IPS-NIHi7 (cell line): ENCODE measurements at regions not wholly inside any gene's neighbourhood (a gene's known extent, or its start where the extent isn't known, plus 50 kb on each side); places are given as distances from the start of the nearest gene placed in this dataset.
"Not testable (repeated sequence)": the region's sequence is repeated elsewhere in the genome, so short reads cannot be mapped to it uniquely, and the experiment has no call there.

ENCODE experiments used
- DNase-seq: peaks from one replicate; pipeline ENCODE4 v3.0.0; 2012; ENCODE audit warnings: mixed read lengths; ENCODE audit errors: extremely low spot score

DNA sequence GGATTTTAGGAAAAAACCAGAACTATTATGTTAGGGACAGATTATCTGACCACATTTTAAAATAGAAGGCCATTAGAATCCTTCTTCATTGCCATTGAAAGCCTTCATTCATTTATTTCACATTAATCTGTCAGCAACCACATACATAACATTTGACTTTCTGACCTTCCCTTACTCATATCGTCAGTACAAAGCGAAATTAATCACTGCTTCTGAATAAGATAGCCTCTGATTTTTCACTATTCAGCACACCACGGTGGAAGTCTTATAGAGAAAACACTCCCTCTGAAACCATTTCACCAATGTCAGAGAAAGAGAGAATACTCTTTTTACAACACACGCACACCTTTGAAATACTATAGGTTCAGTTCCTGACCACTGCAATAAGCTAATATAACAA, 442.5 kb upstream of the ID4 start:
- no peak for DNase-seq

DNA sequence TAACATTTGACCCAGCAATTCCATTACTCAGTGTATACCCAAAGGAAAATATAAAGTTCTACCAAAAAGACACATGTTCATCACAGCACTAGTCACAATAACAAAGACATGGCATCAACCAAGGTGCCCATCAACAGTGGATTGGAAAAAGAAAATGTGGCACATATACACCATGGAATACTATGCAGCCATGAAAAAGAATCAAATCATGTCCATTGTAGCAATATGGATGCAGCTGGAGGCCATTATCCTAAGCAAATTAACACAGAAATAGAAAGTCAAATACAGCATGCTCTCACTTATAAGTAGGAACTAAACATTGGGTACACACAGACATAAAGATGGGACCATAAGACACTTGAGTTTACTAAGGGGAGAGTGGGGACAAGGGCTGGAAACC, 441.9 kb upstream of the ID4 start:
- no peak for DNase-seq

DNA sequence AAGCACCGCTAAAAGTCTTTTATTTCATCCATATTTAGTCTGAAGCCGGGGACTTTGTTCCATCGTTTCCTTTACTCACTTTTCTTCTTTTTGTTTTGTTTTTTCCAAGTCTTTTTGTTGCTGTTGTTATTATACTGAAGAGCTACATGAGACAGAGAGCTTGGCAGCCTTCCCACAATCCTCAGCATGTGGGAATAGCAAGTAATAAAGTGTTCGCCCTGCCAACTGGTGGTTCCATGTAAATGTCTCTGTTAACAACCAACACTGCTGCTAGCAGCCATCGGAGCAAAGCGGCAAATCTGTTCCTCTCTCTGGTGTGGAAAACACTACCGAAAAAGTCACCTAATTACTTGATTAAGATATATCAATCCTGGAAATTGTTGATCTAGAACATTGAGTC, 437.8 kb upstream of the ID4 start:
- DNase-seq, result no peak

DNA sequence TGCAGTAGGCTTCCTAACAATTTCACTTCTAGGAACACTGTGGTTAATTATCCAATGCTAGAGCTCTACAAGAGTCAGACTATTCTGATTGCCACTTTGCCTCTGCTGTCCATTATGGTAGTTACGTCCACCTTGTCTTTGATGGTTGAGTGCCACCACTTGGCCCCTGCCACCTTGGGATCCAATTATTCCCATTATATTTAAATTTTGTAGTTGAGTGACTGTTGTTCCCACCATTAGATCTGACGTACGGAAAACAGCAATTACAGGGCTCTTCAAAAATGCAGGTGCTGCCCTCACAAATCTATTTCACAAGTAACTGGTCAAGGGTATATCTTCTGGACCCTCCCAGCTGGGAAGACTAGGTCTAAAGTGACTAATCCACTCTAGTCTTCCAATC, 432.3 kb upstream of the ID4 start:
- DNase-seq, result not testable (repeated sequence)

DNA sequence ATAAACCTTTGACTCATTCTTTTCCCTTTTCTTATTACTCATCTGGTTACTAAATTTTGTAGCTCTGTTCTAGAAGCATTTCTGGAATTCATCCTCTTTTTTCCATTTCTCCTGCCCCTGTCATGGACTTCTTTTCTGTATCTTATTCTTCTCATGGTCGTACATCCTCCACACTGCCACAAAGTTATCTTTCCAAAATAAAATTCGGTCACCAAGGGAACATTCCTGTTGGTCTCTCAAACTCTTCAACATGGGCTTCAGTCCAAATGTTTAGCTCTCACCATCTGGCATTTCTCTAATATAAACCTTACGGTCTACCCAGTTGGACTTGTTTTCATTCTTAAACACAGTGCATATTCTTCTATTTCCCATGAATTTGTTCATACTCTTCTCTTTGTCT, 428.8 kb upstream of the ID4 start:
- no peak for DNase-seq

DNA sequence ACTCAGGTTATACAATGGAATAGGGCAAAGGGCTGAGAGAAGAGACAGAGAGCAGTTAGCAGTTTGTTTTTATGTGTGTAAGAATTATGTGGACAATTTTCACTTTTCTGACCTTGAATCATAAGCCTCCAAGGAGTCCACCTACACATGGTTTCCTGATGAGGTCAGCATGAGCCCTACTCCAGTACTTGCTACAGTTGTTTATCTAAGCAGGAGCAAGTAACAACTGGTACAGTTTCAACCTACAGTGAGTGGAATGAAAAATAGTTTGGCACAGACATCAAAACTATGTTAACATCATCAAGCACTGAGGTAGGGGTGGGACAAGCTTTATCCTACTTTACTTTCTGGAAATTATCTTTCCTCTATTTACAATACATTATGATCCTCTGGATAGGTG, 426.7 kb upstream of the ID4 start:
- DNase-seq, result no peak

DNA sequence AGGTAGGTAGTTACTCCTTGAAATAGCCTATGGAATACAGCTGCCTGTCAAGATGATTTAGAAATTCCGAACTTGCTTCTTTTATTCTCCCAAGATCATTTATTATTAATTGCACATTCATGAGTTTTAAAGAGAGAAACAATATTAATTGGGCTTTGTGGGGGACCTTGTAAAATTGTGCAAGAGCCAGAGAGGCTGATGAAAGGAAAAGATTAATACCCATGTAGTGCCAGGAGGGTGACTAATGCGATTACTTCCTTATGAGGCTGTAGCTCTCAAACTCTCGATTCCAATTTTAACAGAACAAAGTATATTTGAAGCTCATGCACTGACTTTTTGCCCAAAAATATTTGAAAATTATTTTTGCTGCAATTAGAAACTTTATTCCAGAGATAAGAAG, 423.8 kb upstream of the ID4 start:
- no peak for DNase-seq

DNA sequence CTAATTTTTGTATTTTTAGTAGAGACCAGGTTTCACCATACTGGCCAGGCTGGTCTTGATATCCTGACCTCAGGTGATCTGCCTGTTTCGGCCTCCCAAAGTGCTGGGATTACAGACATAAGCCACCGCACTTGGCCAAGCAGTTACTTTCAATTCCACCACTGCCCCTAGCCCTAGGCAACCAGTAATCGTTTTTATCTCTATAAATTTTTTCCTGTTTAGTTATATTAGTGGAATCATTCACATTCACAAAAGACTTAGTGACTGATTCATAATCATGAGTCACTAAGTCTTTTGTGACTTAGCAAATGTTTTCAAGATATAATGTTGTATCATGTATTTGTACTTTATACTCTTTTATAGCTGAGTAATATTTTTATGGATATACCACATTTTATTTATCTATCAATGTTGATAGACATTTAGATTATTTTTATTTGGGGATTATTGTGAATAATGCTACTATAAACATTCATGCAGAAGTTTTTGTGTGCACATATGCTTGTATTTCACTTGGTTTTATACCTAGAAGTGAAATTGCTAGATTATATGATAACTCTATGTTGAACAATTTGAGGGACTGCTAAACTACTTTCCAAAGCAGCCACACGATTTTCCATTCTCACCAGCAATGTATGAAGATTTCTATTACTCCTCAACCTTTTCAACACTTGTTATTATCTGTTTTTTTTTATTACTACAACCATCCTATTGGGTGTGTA, 421.4 kb upstream of the ID4 start:
- no peak for DNase-seq

DNA sequence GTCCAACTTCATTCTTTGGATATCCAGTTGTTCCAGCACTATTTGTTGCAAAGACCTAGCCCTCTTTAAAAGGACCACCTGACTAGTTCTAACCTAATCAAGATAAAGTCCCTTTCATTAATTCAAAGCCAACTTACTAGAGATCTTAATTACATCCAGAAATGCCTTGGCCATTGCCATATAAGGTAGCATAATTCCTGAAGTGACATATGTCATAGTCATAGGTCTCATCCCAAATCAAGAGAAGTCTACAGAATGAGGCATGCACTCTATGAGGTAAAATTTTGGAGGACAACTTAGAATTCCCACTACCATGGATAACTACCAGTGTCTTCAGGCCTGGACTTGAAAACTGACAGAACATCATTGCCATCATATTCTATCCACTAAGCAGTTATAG, 420.4 kb upstream of the ID4 start:
- no peak for DNase-seq

DNA sequence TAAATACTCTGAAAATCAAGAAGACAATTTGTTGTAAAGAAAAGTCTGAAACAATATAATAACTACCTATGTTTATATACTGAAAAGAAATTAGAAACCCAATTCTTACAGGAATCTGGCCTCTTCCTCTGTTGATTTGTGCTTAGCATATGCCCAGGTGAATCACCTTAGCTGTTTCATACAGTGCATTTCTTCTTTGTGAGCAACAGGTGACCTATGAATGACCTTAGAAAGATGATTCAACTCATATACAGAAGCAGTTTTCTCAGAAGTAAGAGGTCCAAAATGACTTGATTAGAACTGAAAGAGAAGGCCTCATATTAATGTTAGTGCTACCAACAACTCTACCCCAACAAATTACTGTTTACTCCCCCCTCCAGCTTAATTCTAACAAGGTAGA, 419.5 kb upstream of the ID4 start:
- DNase-seq, result no peak

DNA sequence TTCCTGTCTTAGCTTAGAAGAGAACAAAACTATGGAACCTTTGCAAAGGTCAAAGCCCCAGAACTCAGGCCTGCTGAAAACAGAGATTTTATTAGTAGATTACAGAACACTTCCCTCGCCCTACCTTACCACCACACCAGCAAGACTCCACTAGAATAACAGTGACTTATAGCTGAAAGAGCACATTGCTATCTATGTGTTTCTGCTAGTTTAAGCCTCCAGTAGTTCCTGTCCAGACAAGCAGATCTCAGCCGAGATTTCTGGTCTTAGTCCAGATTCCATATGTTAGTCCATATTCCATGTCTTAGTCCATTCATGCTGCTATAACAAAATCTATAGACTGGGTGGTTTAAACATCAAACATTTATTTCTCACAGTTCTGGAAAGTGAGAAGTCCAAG, 412.3 kb upstream of the ID4 start:
- no peak for DNase-seq

DNA sequence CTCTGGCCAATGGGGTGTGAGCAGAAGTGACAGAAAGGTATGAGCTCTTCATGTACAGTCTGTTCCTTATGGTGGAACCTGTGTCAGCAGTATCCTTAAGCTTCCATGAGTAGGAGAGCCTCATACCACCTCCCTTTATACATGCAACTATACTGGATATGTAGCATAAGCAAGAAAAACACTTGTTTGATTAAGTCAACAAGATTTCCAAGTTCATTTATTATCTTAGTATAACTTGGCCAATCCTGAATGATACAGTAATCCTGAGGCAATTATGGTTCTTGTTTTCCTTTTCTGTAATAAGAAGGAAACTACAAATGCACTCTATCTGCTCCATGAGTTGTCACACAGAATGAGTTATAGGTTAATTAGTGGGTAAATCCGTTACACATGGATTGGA, 409.6 kb upstream of the ID4 start:
- DNase-seq, result no peak

DNA sequence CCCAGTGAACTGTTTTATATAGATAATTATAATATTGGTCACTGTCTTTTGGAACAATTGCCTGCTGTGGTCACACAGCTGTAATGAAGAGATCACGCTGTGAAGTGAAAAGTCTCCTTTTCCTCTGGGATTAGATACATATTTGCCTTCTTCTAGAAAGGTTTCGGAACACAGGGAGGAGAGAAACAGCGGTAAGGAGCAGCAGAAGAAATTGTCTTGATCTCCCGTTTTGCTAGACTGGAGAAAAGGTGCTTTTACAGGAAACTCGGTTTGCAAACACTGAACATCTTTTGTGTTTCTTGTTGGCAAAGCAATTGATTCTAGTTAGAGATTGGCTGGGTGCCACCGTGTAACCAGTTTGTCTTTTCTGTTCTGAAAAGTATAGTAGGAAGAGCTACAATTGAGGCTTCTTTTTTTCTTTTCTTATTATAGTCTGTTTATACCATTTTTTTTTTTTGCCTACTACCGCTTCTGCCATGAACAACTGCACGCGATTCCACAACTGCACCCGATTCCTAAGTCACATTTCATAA, 404.1 kb upstream of the ID4 start:
- no peak for DNase-seq

DNA sequence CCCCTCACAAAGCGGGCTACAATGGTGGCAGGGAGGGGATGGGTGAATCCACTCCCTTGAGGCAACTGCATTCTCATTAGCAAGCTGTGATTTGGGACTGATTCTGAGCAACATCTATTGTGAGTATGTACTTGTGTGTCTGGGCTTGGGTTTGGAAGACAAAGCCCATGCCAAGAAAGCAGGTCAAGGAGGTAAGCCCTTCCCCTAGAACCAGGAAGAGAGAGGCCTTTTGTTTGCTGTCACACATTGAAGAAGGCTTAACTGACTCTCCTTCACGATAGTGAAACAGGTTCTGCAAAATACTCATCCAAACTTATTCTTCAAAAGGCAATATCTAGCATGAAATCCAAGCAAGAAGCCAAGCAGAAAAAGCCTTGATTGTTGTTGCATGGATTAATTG, 403.1 kb upstream of the ID4 start:
- DNase-seq, result no peak

DNA sequence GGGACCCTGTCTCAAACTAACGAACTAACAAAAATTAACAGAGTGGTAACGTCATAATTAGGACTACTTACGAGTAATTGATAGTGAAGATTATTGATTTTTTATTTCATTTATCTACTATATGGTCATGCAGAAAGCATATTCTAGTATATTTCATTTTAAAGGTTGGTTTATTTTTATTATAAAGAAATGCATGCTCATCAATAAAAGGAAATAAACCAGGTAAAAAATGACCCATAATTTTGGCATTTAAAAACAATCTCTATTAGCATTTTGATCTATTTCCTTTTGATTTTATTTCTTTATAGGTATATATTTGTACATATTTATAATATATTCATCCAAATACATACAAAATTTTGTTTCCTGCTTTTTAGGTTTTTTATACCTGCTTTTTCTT, 401.4 kb upstream of the ID4 start:
- no peak for DNase-seq

DNA sequence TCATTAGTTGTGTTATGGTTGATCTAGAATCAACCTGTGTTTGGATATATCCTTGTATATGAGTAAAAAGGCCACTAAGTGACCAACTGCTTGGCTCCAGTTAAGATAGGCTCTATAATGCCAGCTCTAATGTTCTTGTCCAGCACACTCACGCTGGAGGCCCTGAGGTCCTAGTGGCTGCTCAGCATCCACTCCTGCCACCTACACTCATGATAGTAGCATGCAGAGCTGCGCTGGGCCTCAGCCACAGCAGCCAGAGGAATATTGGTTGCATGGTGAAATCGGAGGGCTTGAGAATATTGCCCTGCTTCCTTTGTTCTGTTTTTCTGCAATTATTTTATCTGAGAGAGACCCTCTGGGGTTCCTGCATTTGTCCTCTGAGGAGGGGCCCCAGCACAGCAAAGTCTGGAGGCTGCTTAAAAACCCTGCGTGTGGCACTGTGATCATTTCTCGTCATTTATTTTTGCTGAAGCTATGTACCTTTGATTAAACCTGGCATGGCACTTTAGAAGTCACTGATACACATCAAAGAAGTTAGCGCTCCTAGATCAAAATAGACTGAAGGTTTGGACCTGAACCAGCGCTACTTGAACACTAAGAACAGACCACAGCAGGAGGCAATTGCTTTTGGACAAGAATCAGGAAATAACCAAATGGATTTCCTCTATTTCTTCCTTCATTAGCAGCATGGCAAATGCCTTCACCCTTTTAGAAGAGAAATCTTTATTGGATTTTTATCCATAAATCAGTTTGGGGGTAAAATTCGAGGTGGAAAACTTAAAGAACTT, 398.4 kb upstream of the ID4 start:
- DNase-seq, result no peak

DNA sequence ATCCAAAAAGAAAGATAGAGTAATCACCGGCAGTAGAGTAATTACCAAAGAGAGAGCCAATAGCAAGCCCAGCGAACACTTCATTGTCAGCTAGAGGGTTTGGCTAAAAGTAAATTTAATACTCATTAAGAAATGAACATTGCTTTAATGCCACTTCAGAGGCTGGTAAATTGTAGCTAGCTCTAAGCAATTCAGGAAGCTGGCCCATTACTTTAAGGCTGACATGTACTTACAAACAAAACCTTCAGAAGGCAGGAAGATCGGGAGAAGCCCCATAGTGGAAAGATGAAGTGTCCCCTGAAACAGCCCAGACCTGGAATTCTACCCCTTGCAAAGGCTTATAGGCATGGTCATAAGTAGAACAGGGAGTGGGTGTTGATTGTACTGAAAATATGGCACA, 396.6 kb upstream of the ID4 start:
- DNase-seq, result no peak

DNA sequence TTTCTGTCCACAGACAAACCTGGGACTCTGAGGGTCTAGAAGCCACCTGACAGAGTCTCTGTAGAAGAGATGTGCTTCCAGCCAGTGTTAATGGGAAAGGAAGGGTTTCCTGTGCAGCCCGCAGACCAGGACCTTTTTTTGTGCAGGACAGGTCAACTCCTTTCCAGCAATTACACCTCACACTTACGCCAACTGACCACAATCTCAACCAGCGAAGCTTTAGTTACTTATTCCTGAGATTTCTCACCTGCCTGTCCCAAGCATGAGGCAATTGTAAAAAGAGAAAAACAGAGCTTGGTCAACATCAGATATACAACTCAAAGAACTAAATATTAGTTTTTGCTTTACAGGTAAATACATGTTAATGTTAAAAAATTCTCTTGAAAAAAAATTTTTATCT, 393.8 kb upstream of the ID4 start:
- no peak for DNase-seq

DNA sequence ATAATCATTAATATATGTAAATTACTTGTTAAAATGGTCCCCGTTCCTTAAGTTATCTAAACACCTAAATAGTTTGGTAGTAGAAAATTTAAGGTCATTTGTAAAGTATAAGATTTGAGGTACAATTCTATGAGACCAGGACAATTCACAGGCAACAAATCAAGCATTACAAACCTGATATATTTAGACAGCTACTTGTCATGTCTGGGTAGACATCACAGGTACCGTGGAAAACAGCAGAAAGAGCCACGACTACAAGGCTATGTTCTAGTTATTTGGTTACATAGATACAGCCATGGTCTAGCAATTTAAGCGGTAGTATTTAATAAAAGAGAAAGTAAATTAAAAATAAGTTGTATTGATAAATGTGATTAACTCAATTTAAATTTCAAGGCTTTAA, 393.1 kb upstream of the ID4 start:
- DNase-seq, result no peak

DNA sequence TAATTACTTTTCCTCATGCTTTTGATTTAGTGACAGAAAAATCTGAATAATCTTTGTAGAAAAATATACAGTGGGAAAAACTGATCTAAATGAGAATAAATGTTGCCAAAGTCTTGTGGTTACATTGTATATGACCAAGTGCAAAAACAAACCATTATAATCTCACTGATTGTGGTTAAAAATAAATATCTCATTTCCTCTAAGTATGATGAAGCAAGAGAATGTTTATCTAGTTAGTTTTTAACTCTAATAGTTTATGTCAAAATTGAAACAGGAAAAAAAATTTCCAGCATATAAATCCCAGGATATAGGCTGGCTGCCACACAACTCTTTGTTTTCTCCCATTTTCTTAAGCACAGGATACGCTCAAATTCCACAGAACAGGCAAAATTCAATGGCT, 392.7 kb upstream of the ID4 start:
- DNase-seq, result no peak

DNA sequence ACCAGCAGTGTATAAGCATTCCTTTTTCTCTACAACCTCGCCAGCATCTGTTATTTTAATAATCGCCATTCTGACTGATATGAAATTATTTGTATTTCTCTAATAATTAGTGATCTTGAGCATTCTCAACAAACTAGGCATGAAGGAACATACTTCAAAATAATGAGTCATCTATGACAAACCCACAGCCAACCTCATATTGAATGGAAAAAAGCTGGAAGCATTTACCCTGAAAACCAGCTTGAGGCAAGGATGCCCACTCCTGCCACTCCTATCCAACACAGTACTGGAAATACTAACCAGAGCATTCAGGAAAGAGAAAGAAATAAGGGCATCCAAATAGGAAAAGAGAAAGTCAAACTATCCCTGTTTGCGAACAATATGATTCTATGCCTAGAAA, 390.6 kb upstream of the ID4 start:
- no peak for DNase-seq

DNA sequence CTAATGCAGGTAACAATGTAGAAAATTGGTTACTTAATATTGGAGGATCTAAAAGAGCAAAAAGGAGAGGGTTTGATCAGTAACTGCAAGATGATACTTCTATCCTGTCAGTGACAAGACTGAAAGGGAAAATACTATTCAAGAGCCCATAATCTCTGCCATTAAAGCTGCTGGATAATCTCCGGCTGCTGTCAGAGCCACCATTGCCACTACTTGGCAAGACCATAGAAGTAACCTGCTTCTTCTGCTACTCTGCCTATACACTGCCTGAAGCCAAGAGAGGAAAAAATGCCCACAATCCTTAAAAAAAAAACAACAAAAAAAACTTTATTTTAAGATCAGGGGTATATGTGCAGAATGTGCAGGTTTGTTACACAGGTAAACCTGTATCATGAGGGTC, 386.5 kb upstream of the ID4 start:
- no peak for DNase-seq

DNA sequence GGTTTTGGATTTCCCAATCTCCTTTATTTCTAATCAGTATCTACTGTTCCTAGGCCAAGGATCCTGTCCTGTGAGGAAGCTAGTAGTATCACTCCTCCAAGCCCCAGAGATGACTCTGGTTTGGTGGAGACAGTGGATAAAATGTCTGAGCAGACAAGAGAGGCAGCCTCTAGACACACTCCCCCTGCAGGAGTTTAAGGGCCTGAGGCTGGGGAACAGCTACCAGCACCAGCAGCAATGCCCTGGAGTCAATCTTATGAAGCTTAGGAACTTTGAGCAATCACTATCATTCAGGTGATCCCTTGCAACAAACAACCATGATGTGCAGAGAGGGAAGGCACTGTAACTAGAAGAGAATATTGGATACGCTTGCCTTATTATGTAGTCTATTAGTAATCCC, 384.7 kb upstream of the ID4 start:
- DNase-seq, result peak; percentile 59
